ENCODE measurements at regions not wholly inside any gene's neighbourhood (a gene's known extent, or its start where the extent isn't known, plus 50 kb on each side); places are given as distances from the start of the nearest gene placed in this dataset.

- no peaks in the 10 kb centered on the region for H3K4me1 ChIP-seq
- no peak overlapping the region for H3K27ac ChIP-seq
- no peak for DNase-seq
- intact Hi-C loops (cut with DNase I), result no loop called here
- H3K4me3 ChIP-seq, result no peak overlapping the region
- no peaks in the 10 kb centered on the region for H3K9me3 ChIP-seq
- TF ChIP-seq EP300 (IDR thresholded peaks at IDR 0.05) (no peak), POLR2A (IDR thresholded peaks at IDR 0.05) (no peak), POLR2AphosphoS5 (IDR thresholded peaks at IDR 0.05) (no peak)
- TF ChIP-seq, protein P1, sequence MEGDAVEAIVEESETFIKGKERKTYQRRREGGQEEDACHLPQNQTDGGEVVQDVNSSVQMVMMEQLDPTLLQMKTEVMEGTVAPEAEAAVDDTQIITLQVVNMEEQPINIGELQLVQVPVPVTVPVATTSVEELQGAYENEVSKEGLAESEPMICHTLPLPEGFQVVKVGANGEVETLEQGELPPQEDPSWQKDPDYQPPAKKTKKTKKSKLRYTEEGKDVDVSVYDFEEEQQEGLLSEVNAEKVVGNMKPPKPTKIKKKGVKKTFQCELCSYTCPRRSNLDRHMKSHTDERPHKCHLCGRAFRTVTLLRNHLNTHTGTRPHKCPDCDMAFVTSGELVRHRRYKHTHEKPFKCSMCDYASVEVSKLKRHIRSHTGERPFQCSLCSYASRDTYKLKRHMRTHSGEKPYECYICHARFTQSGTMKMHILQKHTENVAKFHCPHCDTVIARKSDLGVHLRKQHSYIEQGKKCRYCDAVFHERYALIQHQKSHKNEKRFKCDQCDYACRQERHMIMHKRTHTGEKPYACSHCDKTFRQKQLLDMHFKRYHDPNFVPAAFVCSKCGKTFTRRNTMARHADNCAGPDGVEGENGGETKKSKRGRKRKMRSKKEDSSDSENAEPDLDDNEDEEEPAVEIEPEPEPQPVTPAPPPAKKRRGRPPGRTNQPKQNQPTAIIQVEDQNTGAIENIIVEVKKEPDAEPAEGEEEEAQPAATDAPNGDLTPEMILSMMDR (IDR thresholded peaks at IDR 0.05), result no peak
- H3K27me3 ChIP-seq, result no peaks in the 10 kb centered on the region
- no peaks in the 10 kb centered on the region for H3K36me3 ChIP-seq
- WGBS, 2 donors, result 92% methylated on average over 29 of the region's 29 CpGs
Measured at GRCh38 chr4:18630218-18631110, 608.9 kb upstream of the LCORL start.

GRCh38 chr4:18627447-18628005 is 606.0 kb upstream of the LCORL start:
- Histone ChIP-seq H3K4me1 (no peaks in the 10 kb centered on the region), H3K9me3 (no peaks in the 10 kb centered on the region), H3K36me3 (no peaks in the 10 kb centered on the region), H3K4me3 (no peak overlapping the region), H3K27me3 (no peaks in the 10 kb centered on the region), H3K27ac (no peak overlapping the region)
- 85 to 88% methylated on average over 2 of the region's 2 CpGs for WGBS, 2 donors
- TF ChIP-seq EP300 (IDR thresholded peaks at IDR 0.05), result no peak
- TF ChIP-seq, protein P1 (IDR thresholded peaks at IDR 0.05), result no peak
- TF ChIP-seq POLR2A (IDR thresholded peaks at IDR 0.05), result no peak
- no peak for TF ChIP-seq POLR2AphosphoS5 (IDR thresholded peaks at IDR 0.05)
- intact Hi-C loops (cut with DNase I), result no loop called here
- no peak for DNase-seq

DNA sequence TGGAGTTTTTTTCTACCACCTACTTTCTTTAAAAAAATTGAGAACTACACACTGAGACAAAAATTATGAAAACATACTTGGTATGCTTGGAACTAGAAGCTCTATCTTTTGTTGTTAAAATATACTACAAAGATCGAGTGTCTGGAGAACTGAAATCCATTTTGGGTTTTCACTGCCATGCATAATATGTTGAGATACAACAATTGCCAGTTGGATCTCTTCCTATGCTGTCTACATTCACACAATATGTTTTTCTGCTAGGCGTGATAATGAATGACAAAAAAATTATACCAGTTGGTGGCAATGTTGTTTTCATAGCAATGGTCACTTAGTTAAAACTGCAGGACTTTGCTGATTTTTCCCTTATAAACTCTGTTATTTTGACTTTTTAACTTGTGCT is 605.4 kb upstream of the LCORL start:
- no peak overlapping the region for H3K27ac ChIP-seq
- TF ChIP-seq POLR2A (IDR thresholded peaks at IDR 0.05) (no peak), EP300 (IDR thresholded peaks at IDR 0.05) (no peak), POLR2AphosphoS5 (IDR thresholded peaks at IDR 0.05) (no peak)
- TF ChIP-seq, protein P1 (IDR thresholded peaks at IDR 0.05), result no peak
- no peaks in the 10 kb centered on the region for H3K9me3 ChIP-seq
- intact Hi-C loops (cut with DNase I), result no loop called here
- 59 to 80% methylated on average over 2 of the region's 2 CpGs for WGBS, 2 donors
- no peak overlapping the region for H3K4me3 ChIP-seq
- no peaks in the 10 kb centered on the region for H3K36me3 ChIP-seq
- DNase-seq, result no peak
- no peaks in the 10 kb centered on the region for H3K4me1 ChIP-seq
- H3K27me3 ChIP-seq, result no peaks in the 10 kb centered on the region

DNA sequence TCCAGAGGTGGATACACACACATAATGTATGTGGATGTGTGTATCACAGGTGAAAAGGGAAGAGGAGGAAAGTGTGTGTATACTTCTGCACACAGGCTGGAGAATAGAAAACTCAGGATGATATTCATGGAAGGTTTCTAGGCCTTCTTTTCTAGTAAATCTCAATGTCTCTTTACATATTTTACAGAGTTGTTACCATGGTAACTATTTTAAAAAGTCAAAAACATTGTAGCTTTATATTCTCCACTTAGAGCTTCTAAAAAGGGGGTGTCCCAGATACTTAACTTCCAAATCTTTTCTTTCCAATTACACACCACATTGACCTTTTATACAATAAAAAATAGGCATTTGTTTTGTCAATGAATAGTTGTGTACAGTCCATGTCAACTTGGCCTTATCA is 604.8 kb upstream of the LCORL start:
- no peaks in the 10 kb centered on the region for H3K4me1 ChIP-seq
- no peak for DNase-seq
- H3K36me3 ChIP-seq, result no peaks in the 10 kb centered on the region
- no peak for TF ChIP-seq POLR2A (IDR thresholded peaks at IDR 0.05)
- no peak for TF ChIP-seq POLR2AphosphoS5 (IDR thresholded peaks at IDR 0.05)
- TF ChIP-seq EP300 (IDR thresholded peaks at IDR 0.05), result no peak
- H3K27me3 ChIP-seq, result no peaks in the 10 kb centered on the region
- H3K27ac ChIP-seq, result no peak overlapping the region
- no peaks in the 10 kb centered on the region for H3K9me3 ChIP-seq
- intact Hi-C loops (cut with DNase I), result no loop called here
- H3K4me3 ChIP-seq, result no peak overlapping the region

- WGBS, 2 donors, result 73 to 74% methylated on average over 1 of the region's 1 CpG
- intact Hi-C loops (cut with DNase I), result no loop called here
- Histone ChIP-seq H3K36me3 (no peaks in the 10 kb centered on the region), H3K4me3 (no peak overlapping the region), H3K27me3 (no peaks in the 10 kb centered on the region), H3K27ac (no peak overlapping the region), H3K4me1 (no peaks in the 10 kb centered on the region), H3K9me3 (no peaks in the 10 kb centered on the region)
- no peak for DNase-seq
- TF ChIP-seq, protein P1 (IDR thresholded peaks at IDR 0.05), result no peak
- no peak for TF ChIP-seq EP300 (IDR thresholded peaks at IDR 0.05)
- TF ChIP-seq POLR2A (IDR thresholded peaks at IDR 0.05), result no peak
- no peak for TF ChIP-seq POLR2AphosphoS5 (IDR thresholded peaks at IDR 0.05)
Measured at GRCh38 chr4:18621186-18621585, 599.6 kb upstream of the LCORL start.

Measured in sigmoid colon (tissue), 6 donors.